MM.1S (cell line): ENCODE measurements at regions not wholly inside any gene's neighbourhood (a gene's known extent, or its start where the extent isn't known, plus 50 kb on each side); places are given as distances from the start of the nearest gene placed in this dataset.

Source experiments
- DNase-seq: peaks from one replicate; pipeline ENCODE4 v3.0.0-alpha.2; 2015
- H2AFZ ChIP-seq: fragments of 300-600 bp; sonication (generic); 2 replicates; pipeline ENCODE4 v1.6.0; 2016; ENCODE audit warnings: antibody characterized with exemption, low read length
- H3F3A ChIP-seq: fragments of 300-600 bp; sonication (generic); 2 replicates; pipeline ENCODE4 v1.6.1; 2016; ENCODE audit warnings: mild to moderate bottlenecking, antibody characterized with exemption, low read length, moderate library complexity, mixed read lengths; ENCODE audit not compliant: insufficient read depth
- H3K27ac ChIP-seq: fragments of 300-600 bp; sonication (generic); 2 replicates; pipeline ENCODE4 v1.5.1; 2016; ENCODE audit warnings: mild to moderate bottlenecking, low read length
- H3K27me3 ChIP-seq: fragments of 300-600 bp; sonication (generic); replicated peaks from 2 replicates; pipeline ENCODE4 v1.6.0; 2016; ENCODE audit warnings: low read length; ENCODE audit not compliant: insufficient read depth
- H3K36me3 ChIP-seq: fragments of 300-600 bp; sonication (generic); replicated peaks from 2 replicates; pipeline ENCODE4 v1.6.1; 2016; ENCODE audit warnings: mild to moderate bottlenecking, low read length, mixed read lengths; ENCODE audit not compliant: insufficient read depth
- H3K4me1 ChIP-seq: fragments of 300-600 bp; sonication (generic); 2 replicates; pipeline ENCODE4 v1.6.1; 2016; ENCODE audit warnings: low read length, mixed read lengths
- H3K4me2 ChIP-seq: fragments of 300-600 bp; sonication (generic); 2 replicates; pipeline ENCODE4 v1.6.0; 2016; ENCODE audit warnings: low read depth, low read length
- H3K4me3 ChIP-seq: fragments of 300-600 bp; sonication (generic); 2 replicates; pipeline ENCODE4 v1.5.1; 2016; ENCODE audit warnings: low read length, mixed read lengths
- H3K79me2 ChIP-seq: fragments of 300-600 bp; sonication (generic); 2 replicates; pipeline ENCODE4 v1.6.1; 2016; ENCODE audit warnings: mixed run types, low read length, mixed read lengths
- H3K9ac ChIP-seq: fragments of 300-600 bp; sonication (generic); 2 replicates; pipeline ENCODE4 v1.6.1; 2016; ENCODE audit warnings: low read length, mixed read lengths
- H3K9me2 ChIP-seq: fragments of 300-600 bp; sonication (generic); replicated peaks from 2 replicates; pipeline ENCODE4 v1.6.1; 2016; ENCODE audit warnings: mild to moderate bottlenecking, low read length, mixed read lengths; ENCODE audit not compliant: insufficient read depth
- H3K9me3 ChIP-seq: fragments of 300-600 bp; sonication (generic); replicated peaks from 2 replicates; pipeline ENCODE4 v1.6.1; 2016; ENCODE audit warnings: mild to moderate bottlenecking, low read length, mixed read lengths; ENCODE audit not compliant: insufficient read depth
- H4K20me1 ChIP-seq: fragments of 300-600 bp; sonication (generic); 2 replicates; pipeline ENCODE4 v1.6.1; 2016; ENCODE audit warnings: mild to moderate bottlenecking, low read length, moderate library complexity, mixed read lengths; ENCODE audit not compliant: insufficient read depth
- CTCF ChIP-seq: fragments of 300-600 bp; sonication (generic); IDR thresholded peaks from 2 replicates; pipeline ENCODE4 v1.5.1; 2016; ENCODE audit warnings: antibody characterized with exemption, low read length, mixed read lengths
- EZH2 ChIP-seq: fragments of 300-600 bp; sonication (generic); optimal IDR thresholded peaks from 2 replicates; pipeline ENCODE3; 2017; ENCODE audit warnings: low read depth, mild to moderate bottlenecking, antibody characterized with exemption, low read length, mixed read lengths
- EZH2phosphoT487 ChIP-seq: fragments of 300-600 bp; sonication (generic); IDR thresholded peaks from 2 replicates; pipeline ENCODE4 v1.6.1; 2018; ENCODE audit warnings: antibody characterized with exemption, low read length

- DNase-seq, result no peak
- H3K9me2 ChIP-seq, result no peaks in the 10 kb centered on the region
- TF ChIP-seq EZH2phosphoT487 (no peak), CTCF (no peak), EZH2 (no peak)
Observed at GRCh38 chr10:89100680-89101079, 106.4 kb downstream of the CH25H start.

GRCh38 chr10:89097226-89097625, 106.6 kb downstream of the FAS start:
- Histone ChIP-seq H4K20me1 (no peaks in the 10 kb centered on the region), H3K36me3 (no peaks in the 10 kb centered on the region), H3K27me3 (peaks cover 15% of the 10 kb centered on the region; the same call in 1 of the 2 replicates), H3K79me2 (no peaks in the 10 kb centered on the region), H3K9me2 (no peaks in the 10 kb centered on the region), H3K9ac (no peak overlapping the region), H3K4me2 (no peak overlapping the region), H3K4me3 (no peak overlapping the region), H2AFZ (no peak overlapping the region), H3K27ac (no peak overlapping the region), H3K4me1 (no peaks in the 10 kb centered on the region), H3F3A (no peaks in the 10 kb centered on the region), H3K9me3 (no peaks in the 10 kb centered on the region)
- no peak for DNase-seq
- TF ChIP-seq EZH2phosphoT487 (no peak), EZH2 (no peak), CTCF (no peak)

More at GRCh38 chr10:89100680-89101079, 106.4 kb downstream of the CH25H start:
- Histone ChIP-seq H3K27me3 (peaks cover 15% of the 10 kb centered on the region; the same call in 1 of the 2 replicates), H3K4me1 (no peaks in the 10 kb centered on the region), H3K27ac (no peak overlapping the region), H2AFZ (no peak overlapping the region), H4K20me1 (no peaks in the 10 kb centered on the region), H3F3A (no peaks in the 10 kb centered on the region), H3K4me3 (no peak overlapping the region), H3K9ac (no peak overlapping the region), H3K4me2 (no peak overlapping the region), H3K9me3 (no peaks in the 10 kb centered on the region), H3K79me2 (no peaks in the 10 kb centered on the region), H3K36me3 (no peaks in the 10 kb centered on the region)

DNA sequence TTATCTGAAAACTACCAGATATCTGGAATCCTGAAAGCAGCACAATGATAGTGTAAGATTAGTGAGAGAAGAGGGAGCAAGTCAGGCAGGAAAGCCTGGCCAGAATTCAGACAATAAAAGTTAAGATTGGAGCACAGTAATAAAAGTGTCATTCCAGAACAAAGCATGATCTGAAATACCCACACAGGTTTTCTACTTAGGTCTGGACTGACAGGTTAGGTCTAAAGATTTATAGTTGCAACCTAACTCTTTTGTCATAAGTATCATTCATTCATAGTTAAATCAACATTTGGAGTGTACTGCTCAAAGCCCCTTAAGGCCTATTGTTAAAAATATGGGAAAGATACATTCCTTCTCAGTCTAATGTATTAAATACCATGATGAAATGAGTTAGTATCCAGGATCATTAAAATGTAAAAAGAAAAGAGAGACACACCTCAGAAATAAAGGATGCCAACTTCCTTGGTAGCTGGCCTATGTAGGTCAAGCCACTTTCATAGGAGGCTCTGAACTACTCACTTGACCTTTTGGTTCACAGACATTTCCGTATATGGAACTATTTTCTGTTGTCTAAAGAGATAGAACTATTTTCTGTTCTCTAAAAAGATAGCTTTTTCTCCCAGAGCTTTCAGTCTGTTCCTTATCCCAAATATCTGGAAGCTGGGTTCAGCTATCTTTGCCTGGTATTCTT, 105.2 kb downstream of the FAS start:
- TF ChIP-seq CTCF, result no peak
- TF ChIP-seq EZH2phosphoT487, result no peak
- no peak for TF ChIP-seq EZH2
- H3K79me2 ChIP-seq, result no peaks in the 10 kb centered on the region
- H3K4me2 ChIP-seq, result no peak overlapping the region
- H3K27ac ChIP-seq, result no peak overlapping the region
- no peaks in the 10 kb centered on the region for H3K36me3 ChIP-seq
- no peaks in the 10 kb centered on the region for H3K9me2 ChIP-seq
- no peak overlapping the region for H3K9ac ChIP-seq
- H3K27me3 ChIP-seq, result peaks cover 15% of the 10 kb centered on the region; the same call in 1 of the 2 replicates
- H2AFZ ChIP-seq, result no peak overlapping the region
- H3K9me3 ChIP-seq, result no peaks in the 10 kb centered on the region
- no peaks in the 10 kb centered on the region for H3K4me1 ChIP-seq
- H4K20me1 ChIP-seq, result no peaks in the 10 kb centered on the region
- H3F3A ChIP-seq, result no peaks in the 10 kb centered on the region
- no peak overlapping the region for H3K4me3 ChIP-seq
- no peak for DNase-seq
